ENCODE measurements at regions not wholly inside any gene's neighbourhood (a gene's known extent, or its start where the extent isn't known, plus 50 kb on each side); places are given as distances from the start of the nearest gene placed in this dataset.

DNA sequence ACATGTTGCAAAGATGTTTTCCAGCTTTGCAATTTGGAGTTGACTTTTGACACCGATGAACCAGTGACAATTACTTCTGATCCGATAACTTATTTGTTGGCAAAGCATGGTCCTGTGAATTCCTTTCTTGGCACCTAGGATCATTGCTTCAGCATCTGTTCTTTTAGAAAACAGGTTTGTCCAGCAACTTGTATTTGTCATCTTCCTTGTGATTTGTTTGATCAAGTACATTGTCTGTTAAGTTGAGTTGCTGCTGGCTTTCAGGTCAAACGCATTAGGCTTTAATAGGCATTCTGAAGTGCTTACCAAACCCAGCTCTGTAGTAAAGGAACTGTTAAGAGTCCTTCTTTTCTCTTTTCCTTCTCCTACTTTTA is 192.4 kb upstream of the ZNF217 start:
- Histone ChIP-seq H3K4me3 (ENCODE audit: low read depth in 1 of 3, low read length in 3 of 3) (no peak overlapping the region), H3K9me3 (ENCODE audit: control insufficient read depth in 4 of 4, low read length in 3 of 4) (no peaks in the 10 kb centered on the region), H3K27me3 (ENCODE audit: control insufficient read depth in 4 of 4, insufficient read depth in 4 of 4, low read length in 3 of 4) (no peaks in the 10 kb centered on the region), H3K27ac (ENCODE audit: low read depth in 1 of 2, low read length in 2 of 2) (peak overlapping the region; percentile 82 to 86), H3K36me3 (ENCODE audit: control insufficient read depth in 4 of 4, insufficient read depth in 3 of 4, low read depth in 1 of 4, low read length in 3 of 4) (no peaks in the 10 kb centered on the region), H3K4me1 (ENCODE audit: control insufficient read depth in 4 of 4, insufficient read depth in 4 of 4, low read length in 3 of 4) (peaks cover 2 to 20% (median 7%) of the 10 kb centered on the region in 4 donors), H3K9ac (ENCODE audit: low read depth in 1 of 2, low read length in 2 of 2) (peak overlapping the region in 1 of 2 donors; percentile 36)
- TF ChIP-seq RXRA (IDR thresholded peaks at IDR 0.05) (no peak), GABPA (IDR thresholded peaks at IDR 0.05 in 1 of 2, conservative IDR thresholded peaks at IDR 0.05 in 1 of 2) (no peak), EGR1 (IDR thresholded peaks at IDR 0.05; ENCODE audit: low read depth in 2 of 2) (no peak), RAD21 (IDR thresholded peaks at IDR 0.05) (no peak), SP1 (IDR thresholded peaks at IDR 0.05) (no peak), TAF1 (conservative IDR thresholded peaks at IDR 0.05) (no peak), NR2F2 (IDR thresholded peaks at IDR 0.05) (no peak), JUND (IDR thresholded peaks at IDR 0.05) (no peak), HNF4A (conservative IDR thresholded peaks at IDR 0.05) (no peak), HNF4G (IDR thresholded peaks at IDR 0.05) (no peak), YY1 (IDR thresholded peaks at IDR 0.05) (no peak), FOXA2 (IDR thresholded peaks at IDR 0.05) (no peak), FOXA1 (IDR thresholded peaks at IDR 0.05) (no peak)
- TF ChIP-seq, protein P1, sequence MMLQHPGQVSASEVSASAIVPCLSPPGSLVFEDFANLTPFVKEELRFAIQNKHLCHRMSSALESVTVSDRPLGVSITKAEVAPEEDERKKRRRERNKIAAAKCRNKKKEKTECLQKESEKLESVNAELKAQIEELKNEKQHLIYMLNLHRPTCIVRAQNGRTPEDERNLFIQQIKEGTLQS (IDR thresholded peaks at IDR 0.05) = no peak
- TF ChIP-seq, protein P2, sequence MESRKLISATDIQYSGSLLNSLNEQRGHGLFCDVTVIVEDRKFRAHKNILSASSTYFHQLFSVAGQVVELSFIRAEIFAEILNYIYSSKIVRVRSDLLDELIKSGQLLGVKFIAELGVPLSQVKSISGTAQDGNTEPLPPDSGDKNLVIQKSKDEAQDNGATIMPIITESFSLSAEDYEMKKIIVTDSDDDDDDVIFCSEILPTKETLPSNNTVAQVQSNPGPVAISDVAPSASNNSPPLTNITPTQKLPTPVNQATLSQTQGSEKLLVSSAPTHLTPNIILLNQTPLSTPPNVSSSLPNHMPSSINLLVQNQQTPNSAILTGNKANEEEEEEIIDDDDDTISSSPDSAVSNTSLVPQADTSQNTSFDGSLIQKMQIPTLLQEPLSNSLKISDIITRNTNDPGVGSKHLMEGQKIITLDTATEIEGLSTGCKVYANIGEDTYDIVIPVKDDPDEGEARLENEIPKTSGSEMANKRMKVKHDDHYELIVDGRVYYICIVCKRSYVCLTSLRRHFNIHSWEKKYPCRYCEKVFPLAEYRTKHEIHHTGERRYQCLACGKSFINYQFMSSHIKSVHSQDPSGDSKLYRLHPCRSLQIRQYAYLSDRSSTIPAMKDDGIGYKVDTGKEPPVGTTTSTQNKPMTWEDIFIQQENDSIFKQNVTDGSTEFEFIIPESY (IDR thresholded peaks at IDR 0.05) = no peak
- TF ChIP-seq, protein P3, sequence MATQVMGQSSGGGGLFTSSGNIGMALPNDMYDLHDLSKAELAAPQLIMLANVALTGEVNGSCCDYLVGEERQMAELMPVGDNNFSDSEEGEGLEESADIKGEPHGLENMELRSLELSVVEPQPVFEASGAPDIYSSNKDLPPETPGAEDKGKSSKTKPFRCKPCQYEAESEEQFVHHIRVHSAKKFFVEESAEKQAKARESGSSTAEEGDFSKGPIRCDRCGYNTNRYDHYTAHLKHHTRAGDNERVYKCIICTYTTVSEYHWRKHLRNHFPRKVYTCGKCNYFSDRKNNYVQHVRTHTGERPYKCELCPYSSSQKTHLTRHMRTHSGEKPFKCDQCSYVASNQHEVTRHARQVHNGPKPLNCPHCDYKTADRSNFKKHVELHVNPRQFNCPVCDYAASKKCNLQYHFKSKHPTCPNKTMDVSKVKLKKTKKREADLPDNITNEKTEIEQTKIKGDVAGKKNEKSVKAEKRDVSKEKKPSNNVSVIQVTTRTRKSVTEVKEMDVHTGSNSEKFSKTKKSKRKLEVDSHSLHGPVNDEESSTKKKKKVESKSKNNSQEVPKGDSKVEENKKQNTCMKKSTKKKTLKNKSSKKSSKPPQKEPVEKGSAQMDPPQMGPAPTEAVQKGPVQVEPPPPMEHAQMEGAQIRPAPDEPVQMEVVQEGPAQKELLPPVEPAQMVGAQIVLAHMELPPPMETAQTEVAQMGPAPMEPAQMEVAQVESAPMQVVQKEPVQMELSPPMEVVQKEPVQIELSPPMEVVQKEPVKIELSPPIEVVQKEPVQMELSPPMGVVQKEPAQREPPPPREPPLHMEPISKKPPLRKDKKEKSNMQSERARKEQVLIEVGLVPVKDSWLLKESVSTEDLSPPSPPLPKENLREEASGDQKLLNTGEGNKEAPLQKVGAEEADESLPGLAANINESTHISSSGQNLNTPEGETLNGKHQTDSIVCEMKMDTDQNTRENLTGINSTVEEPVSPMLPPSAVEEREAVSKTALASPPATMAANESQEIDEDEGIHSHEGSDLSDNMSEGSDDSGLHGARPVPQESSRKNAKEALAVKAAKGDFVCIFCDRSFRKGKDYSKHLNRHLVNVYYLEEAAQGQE (IDR thresholded peaks at IDR 0.05) = no peak
- TF ChIP-seq, protein P4, sequence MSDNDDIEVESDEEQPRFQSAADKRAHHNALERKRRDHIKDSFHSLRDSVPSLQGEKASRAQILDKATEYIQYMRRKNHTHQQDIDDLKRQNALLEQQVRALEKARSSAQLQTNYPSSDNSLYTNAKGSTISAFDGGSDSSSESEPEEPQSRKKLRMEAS (IDR thresholded peaks at IDR 0.05) = no peak
- TF ChIP-seq, protein P5, sequence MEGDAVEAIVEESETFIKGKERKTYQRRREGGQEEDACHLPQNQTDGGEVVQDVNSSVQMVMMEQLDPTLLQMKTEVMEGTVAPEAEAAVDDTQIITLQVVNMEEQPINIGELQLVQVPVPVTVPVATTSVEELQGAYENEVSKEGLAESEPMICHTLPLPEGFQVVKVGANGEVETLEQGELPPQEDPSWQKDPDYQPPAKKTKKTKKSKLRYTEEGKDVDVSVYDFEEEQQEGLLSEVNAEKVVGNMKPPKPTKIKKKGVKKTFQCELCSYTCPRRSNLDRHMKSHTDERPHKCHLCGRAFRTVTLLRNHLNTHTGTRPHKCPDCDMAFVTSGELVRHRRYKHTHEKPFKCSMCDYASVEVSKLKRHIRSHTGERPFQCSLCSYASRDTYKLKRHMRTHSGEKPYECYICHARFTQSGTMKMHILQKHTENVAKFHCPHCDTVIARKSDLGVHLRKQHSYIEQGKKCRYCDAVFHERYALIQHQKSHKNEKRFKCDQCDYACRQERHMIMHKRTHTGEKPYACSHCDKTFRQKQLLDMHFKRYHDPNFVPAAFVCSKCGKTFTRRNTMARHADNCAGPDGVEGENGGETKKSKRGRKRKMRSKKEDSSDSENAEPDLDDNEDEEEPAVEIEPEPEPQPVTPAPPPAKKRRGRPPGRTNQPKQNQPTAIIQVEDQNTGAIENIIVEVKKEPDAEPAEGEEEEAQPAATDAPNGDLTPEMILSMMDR (IDR thresholded peaks at IDR 0.05; ENCODE audit: low read depth, low read length, missing input control) = no peak
- WGBS = 30% methylated on average over 3 of the region's 3 CpGs
- DNase-seq (ENCODE audit: low spot score) = no peak

All from liver (tissue), 8 donors.